Psoas muscle (tissue), 7 donors: ENCODE measurements at regions not wholly inside any gene's neighbourhood (a gene's known extent, or its start where the extent isn't known, plus 50 kb on each side); places are given as distances from the start of the nearest gene placed in this dataset.

Experiments used
- ATAC-seq, 4 donors: fragments of 200-7000 bp; cut with Tn5 transposase; one replicate each; pipeline ENCODE4 v1.9.1; 2020; ENCODE audit warnings: moderate library complexity in 3 of 4, mild to moderate bottlenecking in 2 of 4
- DNase-seq, 2 donors: peaks; one replicate each; pipeline ENCODE4 v3.0.0-alpha.2; 2020
- H3K27ac ChIP-seq: fragments of 200-600 bp; one replicate; pipeline ENCODE4 v1.8.0; 2022
- H3K27me3 ChIP-seq, 3 donors: fragments of 200-600 bp in 1 of 3; one replicate each; pipeline versions ENCODE4 v1.6.1 to v1.8.0; 2013 to 2022; ENCODE audit warnings: low read length in 2 of 3, mild to moderate bottlenecking in 2 of 3, moderate library complexity in 1 of 3; ENCODE audit not compliant: insufficient read depth in 3 of 3
- H3K36me3 ChIP-seq, 2 donors: fragments of 200-600 bp in 1 of 2; one replicate each; pipeline versions ENCODE4 v1.6.1 to v1.8.0; 2013 to 2022; ENCODE audit warnings: low read depth in 1 of 2, mild to moderate bottlenecking in 1 of 2, moderate library complexity in 1 of 2; ENCODE audit not compliant: insufficient read depth in 1 of 2
- H3K4me1 ChIP-seq: fragments of 200-600 bp; one replicate; pipeline ENCODE4 v1.8.0; 2022
- H3K4me3 ChIP-seq: fragments of 200-600 bp; one replicate; pipeline ENCODE4 v1.8.0; 2022; ENCODE audit warnings: mild to moderate bottlenecking
- H3K9me3 ChIP-seq: fragments of 200-600 bp; one replicate; pipeline ENCODE4 v1.8.0; 2022
- WGBS, 3 donors: extraction: QIAGEN DNeasy Blood & Tissue Kit; methylation state at CpG; one replicate each; pipeline versions ENCODE4 v1.1.6 to v1.1.7; 2013; 5-methylcytosine and 5-hydroxymethylcytosine counted together
- intact Hi-C, 2 donors: fragments of 100-400 bp; cut with DNase I; formaldehyde crosslinking; loops; one replicate each; pipeline versions ENCODE4 v1.11.0 to v1.14.2; 2022
- TF ChIP-seq, protein P1 (sequence below): fragments of 200-600 bp; IDR thresholded peaks from one replicate; pipeline ENCODE4 v1.8.0; 2022; ENCODE audit warnings: antibody characterized with exemption
- donor health status: healthy with polysubstance abuse.
- donor health status: DM: no; HTN: no; CAD: no; lungs with moderate emphysema.
- donor health status: Bipolar disorder and iron deficiency.
- donor health status: healthy.
- donor health status: DM: yes; HTN: yes; CAD: no.
- donor health status: DM: no; HTN: no; CAD: no.
- donor health status: DM: yes; HTN: yes; CAD: no.

DNA sequence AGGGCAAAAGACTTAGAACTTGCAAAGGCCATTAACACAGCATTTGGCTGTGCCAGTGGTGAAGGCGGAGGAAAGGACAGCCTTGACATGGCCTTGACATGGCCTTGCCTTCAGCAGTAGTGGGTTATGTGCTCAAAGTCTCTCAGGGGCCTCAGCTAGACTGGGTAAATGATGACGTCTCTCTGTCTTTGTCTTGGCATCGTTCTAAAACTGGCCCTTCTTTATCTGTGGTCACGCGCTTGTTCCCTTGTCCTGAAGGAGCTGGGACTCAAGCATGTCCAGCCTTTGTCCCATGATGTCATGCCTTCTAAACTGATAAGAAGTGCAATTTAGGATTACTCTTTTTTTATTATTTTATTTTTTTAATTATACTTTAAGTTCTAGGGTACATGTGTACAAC is 88.7 kb upstream of the ATP10B start:
- H3K4me3 ChIP-seq, result no peak overlapping the region
- intact Hi-C loops, result no loop called here
- ATAC-seq (no peak), DNase-seq (no peak)
- H3K9me3 ChIP-seq, result no peaks in the 10 kb centered on the region
- TF ChIP-seq, protein P1, sequence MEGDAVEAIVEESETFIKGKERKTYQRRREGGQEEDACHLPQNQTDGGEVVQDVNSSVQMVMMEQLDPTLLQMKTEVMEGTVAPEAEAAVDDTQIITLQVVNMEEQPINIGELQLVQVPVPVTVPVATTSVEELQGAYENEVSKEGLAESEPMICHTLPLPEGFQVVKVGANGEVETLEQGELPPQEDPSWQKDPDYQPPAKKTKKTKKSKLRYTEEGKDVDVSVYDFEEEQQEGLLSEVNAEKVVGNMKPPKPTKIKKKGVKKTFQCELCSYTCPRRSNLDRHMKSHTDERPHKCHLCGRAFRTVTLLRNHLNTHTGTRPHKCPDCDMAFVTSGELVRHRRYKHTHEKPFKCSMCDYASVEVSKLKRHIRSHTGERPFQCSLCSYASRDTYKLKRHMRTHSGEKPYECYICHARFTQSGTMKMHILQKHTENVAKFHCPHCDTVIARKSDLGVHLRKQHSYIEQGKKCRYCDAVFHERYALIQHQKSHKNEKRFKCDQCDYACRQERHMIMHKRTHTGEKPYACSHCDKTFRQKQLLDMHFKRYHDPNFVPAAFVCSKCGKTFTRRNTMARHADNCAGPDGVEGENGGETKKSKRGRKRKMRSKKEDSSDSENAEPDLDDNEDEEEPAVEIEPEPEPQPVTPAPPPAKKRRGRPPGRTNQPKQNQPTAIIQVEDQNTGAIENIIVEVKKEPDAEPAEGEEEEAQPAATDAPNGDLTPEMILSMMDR, result no peak
- H3K4me1 ChIP-seq, result no peaks in the 10 kb centered on the region
- H3K27me3 ChIP-seq, result no peaks in the 10 kb centered on the region
- no peak overlapping the region for H3K27ac ChIP-seq
- 82 to 94% (median 86%) methylated on average over 5 of the region's 5 CpGs for WGBS, 3 donors
- no peaks in the 10 kb centered on the region for H3K36me3 ChIP-seq

GRCh38 chr5:160938532-160938931 is 86.5 kb upstream of the ATP10B start:
- Histone ChIP-seq H3K27ac (no peak overlapping the region), H3K4me1 (no peaks in the 10 kb centered on the region)
- no peak for ATAC-seq

DNA sequence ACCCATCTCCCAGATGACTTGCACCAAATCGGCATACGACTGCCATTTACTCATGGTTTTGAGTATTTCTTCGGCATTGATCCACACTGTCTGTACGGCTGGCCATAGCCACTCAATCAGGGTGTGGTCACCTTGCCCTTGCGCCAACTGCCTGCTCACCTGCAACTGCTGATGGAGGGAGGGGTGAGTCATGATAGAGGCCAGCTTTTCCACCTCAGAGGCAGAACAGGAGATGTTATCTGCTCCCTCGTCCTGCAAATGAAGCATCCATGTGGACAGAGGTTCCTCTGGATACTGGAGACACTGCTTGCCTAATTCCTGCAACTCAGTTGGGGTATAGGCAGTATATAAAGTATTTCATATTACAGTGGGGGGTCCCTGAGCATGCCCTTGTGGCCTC is 85.6 kb upstream of the ATP10B start:
- Histone ChIP-seq H3K27me3 (no peaks in the 10 kb centered on the region), H3K9me3 (no peaks in the 10 kb centered on the region), H3K36me3 (no peaks in the 10 kb centered on the region), H3K4me3 (no peak overlapping the region), H3K4me1 (no peaks in the 10 kb centered on the region), H3K27ac (no peak overlapping the region)
- 91 to 92% (median 92%) methylated on average over 6 of the region's 6 CpGs for WGBS, 3 donors
- DNase-seq, result no peak
- ATAC-seq, result no peak
- intact Hi-C loops, result no loop called here
- TF ChIP-seq, protein P1, result no peak

More at GRCh38 chr5:160938532-160938931, 86.5 kb upstream of the ATP10B start:
- no peak overlapping the region for H3K4me3 ChIP-seq
- intact Hi-C loops, result no loop called here
- TF ChIP-seq, protein P1, result no peak
- no peaks in the 10 kb centered on the region for H3K27me3 ChIP-seq
- no peak for DNase-seq
- H3K9me3 ChIP-seq, result no peaks in the 10 kb centered on the region
- no peaks in the 10 kb centered on the region for H3K36me3 ChIP-seq
- 55 to 62% (median 57%) methylated on average over 4 of the region's 4 CpGs for WGBS, 3 donors

DNA sequence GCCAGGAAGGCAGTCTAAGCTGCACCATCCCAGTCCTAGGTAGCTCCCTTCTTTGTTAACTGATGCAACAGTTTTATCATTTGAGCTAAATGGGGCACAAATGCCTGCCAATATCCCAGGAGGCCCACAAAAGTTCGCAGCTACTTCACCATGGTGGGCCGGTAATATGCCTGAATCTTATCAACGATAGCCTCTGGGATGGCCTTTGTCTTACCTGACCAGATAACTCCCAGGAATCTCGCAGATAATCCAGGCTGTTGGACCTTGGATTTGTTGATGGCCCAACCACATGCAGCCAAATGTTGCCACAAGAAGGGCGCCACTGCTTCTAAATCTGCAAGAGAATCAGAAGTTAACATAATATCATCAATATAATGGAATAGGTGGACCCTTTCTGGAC is 83.8 kb upstream of the ATP10B start:
- Histone ChIP-seq H3K27me3 (no peaks in the 10 kb centered on the region), H3K36me3 (no peaks in the 10 kb centered on the region), H3K4me1 (no peaks in the 10 kb centered on the region), H3K27ac (no peak overlapping the region), H3K4me3 (no peak overlapping the region), H3K9me3 (no peaks in the 10 kb centered on the region)
- ATAC-seq (no peak), DNase-seq (no peak)
- 93 to 95% (median 93%) methylated on average over 5 of the region's 5 CpGs for WGBS, 3 donors
- TF ChIP-seq, protein P1, result no peak
- intact Hi-C loops, result no loop called here

- WGBS, 3 donors, result 62 to 79% (median 75%) methylated on average over 2 of the region's 2 CpGs
- Histone ChIP-seq H3K4me1 (no peaks in the 10 kb centered on the region), H3K27me3 (no peaks in the 10 kb centered on the region), H3K4me3 (no peak overlapping the region), H3K9me3 (no peaks in the 10 kb centered on the region), H3K36me3 (no peaks in the 10 kb centered on the region), H3K27ac (no peak overlapping the region)
- TF ChIP-seq, protein P1, result no peak
- ATAC-seq (no peak), DNase-seq (no peak)
- intact Hi-C loops, result no loop called here
Observed at GRCh38 chr5:160931283-160931682, 79.3 kb upstream of the ATP10B start.
